Left colon (tissue), 2 donors: ENCODE measurements at regions not wholly inside any gene's neighbourhood (a gene's known extent, or its start where the extent isn't known, plus 50 kb on each side); places are given as distances from the start of the nearest gene placed in this dataset.

Source experiments
- ATAC-seq: fragments of 200-7000 bp; cut with Tn5 transposase; one replicate; pipeline ENCODE4 v1.9.1; 2020; ENCODE audit warnings: mild to moderate bottlenecking, moderate library complexity
- DNase-seq, 2 donors: peaks; one replicate each; pipeline ENCODE4 v3.0.0-alpha.2; 2020
- intact Hi-C, 2 donors: fragments of 100-400 bp; cut with DNase I in 1 of 2; cut with micrococcal nuclease in 1 of 2; formaldehyde crosslinking; loops; one replicate each; pipeline versions ENCODE4 v1.11.2 to v1.14.0; 2022; cut with DNase I, micrococcal nuclease
- donor health status: DM: no; HTN: no; CAD: no.
- donor health status: DM: yes; HTN: yes; CAD: no.

- intact Hi-C loops, result no loop called here
Observed at GRCh38 chr1:164475834-164476233, 83.2 kb upstream of the PBX1 start.

DNA sequence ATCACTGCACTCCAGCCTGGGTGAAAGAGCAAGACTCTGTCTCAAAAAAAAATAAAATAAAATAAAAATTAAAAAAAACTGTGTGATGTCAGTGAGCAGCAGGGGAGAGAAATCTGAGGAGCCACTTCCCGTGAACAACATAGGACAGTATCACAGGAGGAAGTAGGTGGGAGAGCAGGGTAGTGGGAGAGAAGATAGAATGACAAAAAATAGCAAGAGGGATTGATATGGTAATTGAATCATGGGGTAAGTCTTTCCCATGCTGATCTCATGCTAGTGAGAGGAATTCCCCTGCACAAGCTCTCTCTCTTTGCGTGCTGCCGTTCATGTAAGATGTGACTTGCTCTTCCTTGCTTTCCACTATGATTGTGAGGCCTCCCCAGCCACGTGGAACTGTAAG, 81.6 kb upstream of the PBX1 start:
- DNase-seq, result no peak
- ATAC-seq, result no peak

More at GRCh38 chr1:164475834-164476233, 83.2 kb upstream of the PBX1 start:
- no peak for ATAC-seq
- DNase-seq, result no peak

DNA sequence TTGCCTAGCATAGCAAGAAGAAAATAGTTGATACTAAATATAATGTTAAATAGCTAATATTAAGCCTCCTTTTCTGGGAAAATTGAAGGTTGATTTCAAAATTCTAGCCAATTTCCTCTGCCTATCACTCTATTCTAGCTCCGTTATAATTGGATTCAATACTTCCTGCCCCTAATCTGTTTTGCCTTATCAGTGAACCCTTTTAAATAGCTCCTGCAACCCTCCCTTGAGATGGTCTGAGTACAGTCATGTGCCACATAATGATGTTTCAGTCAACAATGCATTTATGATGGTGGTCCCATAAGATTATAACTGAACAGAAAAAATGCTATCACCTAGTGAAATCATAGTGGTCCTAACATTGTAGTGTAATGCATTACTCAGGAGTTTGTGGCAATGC, 79.7 kb upstream of the PBX1 start:
- intact Hi-C loops, result no loop called here
- ATAC-seq, result no peak
- no peak for DNase-seq

More for the DNA sequence above, 81.6 kb upstream of the PBX1 start:
- intact Hi-C loops, result no loop called here

- ATAC-seq (peak; percentile 96), DNase-seq (no peak)
- intact Hi-C loops, result no loop called here
Observed at GRCh38 chr1:164480285-164480907, 78.6 kb upstream of the PBX1 start.

DNA sequence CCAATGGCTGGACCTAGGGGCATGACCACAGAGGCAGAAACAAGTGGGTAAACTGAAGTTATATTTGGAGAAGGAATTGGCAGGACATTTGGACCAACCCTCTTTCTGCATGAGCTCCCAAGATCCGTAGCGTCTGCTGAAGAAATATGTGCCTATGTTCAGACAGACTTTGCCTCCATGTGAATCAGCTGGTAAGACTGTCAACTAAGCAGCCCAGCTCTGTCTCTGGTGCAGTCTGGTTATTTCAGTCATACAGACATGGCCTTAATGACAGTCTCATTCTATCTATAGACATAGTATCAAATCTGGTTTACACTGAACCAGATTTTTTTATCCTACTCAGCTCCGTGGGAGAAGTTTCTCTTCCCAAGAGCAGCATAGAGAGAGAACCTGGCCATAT, 63.1 kb upstream of the PBX1 start:
- no peak for DNase-seq
- intact Hi-C loops, result no loop called here
- no peak for ATAC-seq

DNA sequence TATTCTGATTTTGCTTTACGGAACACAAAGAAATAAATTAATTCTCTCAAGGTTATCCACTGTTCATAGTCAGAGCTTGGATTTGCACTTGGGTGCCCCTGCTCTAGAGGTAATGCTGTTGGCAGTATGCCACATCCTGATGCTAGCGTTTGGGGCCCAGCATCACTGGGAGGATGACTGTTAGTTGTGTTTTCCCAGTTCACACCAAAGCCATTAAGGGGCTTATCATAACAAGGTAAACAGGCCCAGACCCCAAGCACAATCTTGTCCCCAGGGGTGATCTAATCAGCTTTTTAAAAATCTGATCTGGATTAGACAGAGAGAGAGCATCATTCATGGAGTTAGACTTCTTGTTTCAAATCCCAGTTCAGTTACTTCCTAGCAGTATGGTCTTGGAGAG, 60.2 kb upstream of the PBX1 start:
- intact Hi-C loops, result no loop called here
- DNase-seq, result no peak
- no peak for ATAC-seq

DNA sequence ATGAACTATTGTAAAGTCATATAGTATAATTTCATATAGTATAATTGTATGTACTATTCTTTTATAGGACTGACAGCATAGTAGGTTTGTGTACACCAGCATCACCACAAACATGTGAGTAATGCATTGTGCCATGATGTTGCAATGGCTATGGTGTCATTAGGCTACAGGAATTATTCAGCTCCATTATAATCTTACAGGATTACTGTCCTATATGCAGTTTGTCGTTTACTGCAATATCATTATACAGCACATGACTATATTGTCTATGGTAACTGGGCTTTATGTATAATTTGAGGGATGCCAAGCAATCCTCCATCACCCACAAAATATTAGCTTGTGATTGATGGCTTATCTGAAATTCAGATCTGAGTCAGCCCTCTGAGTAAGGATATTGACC, 54.2 kb upstream of the PBX1 start:
- no peak for ATAC-seq
- intact Hi-C loops, result no loop called here
- no peak for DNase-seq
